ENCODE measurements at regions not wholly inside any gene's neighbourhood (a gene's known extent, or its start where the extent isn't known, plus 50 kb on each side); places are given as distances from the start of the nearest gene placed in this dataset.
"Not testable (repeated sequence)": the region's sequence is repeated elsewhere in the genome, so short reads cannot be mapped to it uniquely, and the experiment has no call there.

GRCh38 chr10:46217752-46218453 is 68.9 kb upstream of the ANTXRL start:
- Histone ChIP-seq H3K36me3 (ENCODE audit: control insufficient read depth in 4 of 4, insufficient read depth in 4 of 4, low read length in 4 of 4) (no peaks in the 10 kb centered on the region), H3K27me3 (ENCODE audit: control insufficient read depth in 3 of 3, insufficient read depth in 3 of 3, low read length in 2 of 3) (no peaks in the 10 kb centered on the region), H3K4me1 (ENCODE audit: control insufficient read depth in 5 of 5, insufficient read depth in 5 of 5, low read length in 5 of 5) (peaks cover 0 to 5% (median 0%) of the 10 kb centered on the region in 5 donors), H3K27ac (ENCODE audit: low read depth in 1 of 2, low read length in 1 of 2) (no peak overlapping the region), H3K9me3 (ENCODE audit: control insufficient read depth in 4 of 4, insufficient read depth in 3 of 4, low read length in 3 of 4) (no peaks in the 10 kb centered on the region), H3K9ac (ENCODE audit: insufficient read depth in 1 of 2, low read length in 2 of 2) (no peak overlapping the region), H3K4me3 (no peak overlapping the region)
- no peak for ATAC-seq (ENCODE audit: insufficient read depth, low FRiP score)
- 68 to 79% methylated on average over 6 of the region's 6 CpGs for WGBS, 2 donors
- DNase-seq = no peak
- no peak for TF ChIP-seq CTCF (IDR thresholded peaks at IDR 0.05; ENCODE audit: control extremely low read depth, extremely low read depth)

- H3K9me3 ChIP-seq (ENCODE audit: control insufficient read depth in 4 of 4, insufficient read depth in 3 of 4, low read length in 3 of 4) = peaks cover 0 to 4% (median 0%) of the 10 kb centered on the region in 4 donors
- DNase-seq (no peak), ATAC-seq (ENCODE audit: insufficient read depth, low FRiP score) (no peak)
- peaks cover 0 to 5% (median 0%) of the 10 kb centered on the region in 5 donors for H3K4me1 ChIP-seq (ENCODE audit: control insufficient read depth in 5 of 5, insufficient read depth in 5 of 5, low read length in 5 of 5)
- H3K27me3 ChIP-seq (ENCODE audit: control insufficient read depth in 3 of 3, insufficient read depth in 3 of 3, low read length in 2 of 3) = no peaks in the 10 kb centered on the region
- H3K4me3 ChIP-seq = no peak overlapping the region
- H3K27ac ChIP-seq (ENCODE audit: low read depth in 1 of 2, low read length in 1 of 2) = no peak overlapping the region
- TF ChIP-seq CTCF (IDR thresholded peaks at IDR 0.05; ENCODE audit: control extremely low read depth, extremely low read depth) = no peak
- no peaks in the 10 kb centered on the region for H3K36me3 ChIP-seq (ENCODE audit: control insufficient read depth in 4 of 4, insufficient read depth in 4 of 4, low read length in 4 of 4)
- 8 to 31% methylated on average over 2 of the region's 2 CpGs for WGBS, 2 donors
- H3K9ac ChIP-seq (ENCODE audit: insufficient read depth in 1 of 2, low read length in 2 of 2) = no peak overlapping the region
Measured at GRCh38 chr10:46218921-46219320, 67.9 kb upstream of the ANTXRL start.

GRCh38 chr10:46219431-46219990 is 67.3 kb upstream of the ANTXRL start:
- H3K27ac ChIP-seq (ENCODE audit: low read depth in 1 of 2, low read length in 1 of 2); H3K9me3 ChIP-seq (ENCODE audit: control insufficient read depth in 4 of 4, insufficient read depth in 3 of 4, low read length in 3 of 4); ATAC-seq (ENCODE audit: insufficient read depth, low FRiP score); DNase-seq; H3K9ac ChIP-seq (ENCODE audit: insufficient read depth in 1 of 2, low read length in 2 of 2); H3K27me3 ChIP-seq (ENCODE audit: control insufficient read depth in 3 of 3, insufficient read depth in 3 of 3, low read length in 2 of 3); H3K4me1 ChIP-seq (ENCODE audit: control insufficient read depth in 5 of 5, insufficient read depth in 5 of 5, low read length in 5 of 5); H3K36me3 ChIP-seq (ENCODE audit: control insufficient read depth in 4 of 4, insufficient read depth in 4 of 4, low read length in 4 of 4); H3K4me3 ChIP-seq: not testable (repeated sequence)
- WGBS, 2 donors = 31 to 46% methylated on average over 5 of the region's 5 CpGs

- Histone ChIP-seq H3K9ac (ENCODE audit: insufficient read depth in 1 of 2, low read length in 2 of 2) (no peak overlapping the region), H3K4me3 (no peak overlapping the region), H3K9me3 (ENCODE audit: control insufficient read depth in 4 of 4, insufficient read depth in 3 of 4, low read length in 3 of 4) (peaks cover 0 to 4% (median 0%) of the 10 kb centered on the region in 4 donors), H3K36me3 (ENCODE audit: control insufficient read depth in 4 of 4, insufficient read depth in 4 of 4, low read length in 4 of 4) (no peaks in the 10 kb centered on the region), H3K27me3 (ENCODE audit: control insufficient read depth in 3 of 3, insufficient read depth in 3 of 3, low read length in 2 of 3) (no peaks in the 10 kb centered on the region), H3K27ac (ENCODE audit: low read depth in 1 of 2, low read length in 1 of 2) (no peak overlapping the region), H3K4me1 (ENCODE audit: control insufficient read depth in 5 of 5, insufficient read depth in 5 of 5, low read length in 5 of 5) (peaks cover 0 to 5% (median 0%) of the 10 kb centered on the region in 5 donors)
- ATAC-seq (ENCODE audit: insufficient read depth, low FRiP score) (no peak), DNase-seq (no peak)
- 91 to 95% methylated on average over 5 of the region's 5 CpGs for WGBS, 2 donors
- no peak for TF ChIP-seq CTCF (IDR thresholded peaks at IDR 0.05; ENCODE audit: control extremely low read depth, extremely low read depth)
Measured at GRCh38 chr10:46220187-46220586, 66.6 kb upstream of the ANTXRL start.
